ENCODE measurements at regions not wholly inside any gene's neighbourhood (a gene's known extent, or its start where the extent isn't known, plus 50 kb on each side); places are given as distances from the start of the nearest gene placed in this dataset.
A peak's percentile ranks its signal among the peaks of the same experiment; 100 is the strongest.
"Not testable (repeated sequence)": the region's sequence is repeated elsewhere in the genome, so short reads cannot be mapped to it uniquely, and the experiment has no call there.

- Histone ChIP-seq H3K36me3 (ENCODE audit: control insufficient read depth, insufficient read depth, low read length) (no peaks in the 10 kb centered on the region), H3K9me3 (ENCODE audit: control insufficient read depth, insufficient read depth, low read length) (no peaks in the 10 kb centered on the region), H3K27ac (ENCODE audit: low read depth, low read length) (no peak overlapping the region), H3K4me1 (ENCODE audit: control insufficient read depth, insufficient read depth, low read length) (no peaks in the 10 kb centered on the region), H3K27me3 (ENCODE audit: control insufficient read depth, insufficient read depth, low read length) (no peaks in the 10 kb centered on the region), H3K4me3 (ENCODE audit: low read depth, low read length) (no peak overlapping the region)
- DNase-seq (ENCODE audit: low read depth in 4 of 6, low spot score in 6 of 6), result peak in 1 of 6 donors; percentile 12
- 100% methylated on average over 1 of the region's 3 CpGs for WGBS (ENCODE audit: insufficient coverage)
Measured at GRCh38 chr1:219322766-219323165, 149.1 kb downstream of the LYPLAL1 start.

GRCh38 chr1:219320563-219320962, 146.9 kb downstream of the LYPLAL1 start:
- H3K4me3 ChIP-seq (ENCODE audit: low read depth, low read length); DNase-seq (ENCODE audit: low read depth in 4 of 6, low spot score in 6 of 6); H3K27ac ChIP-seq (ENCODE audit: low read depth, low read length); H3K9me3 ChIP-seq (ENCODE audit: control insufficient read depth, insufficient read depth, low read length); H3K27me3 ChIP-seq (ENCODE audit: control insufficient read depth, insufficient read depth, low read length); H3K4me1 ChIP-seq (ENCODE audit: control insufficient read depth, insufficient read depth, low read length); H3K36me3 ChIP-seq (ENCODE audit: control insufficient read depth, insufficient read depth, low read length): not testable (repeated sequence)
- WGBS (ENCODE audit: insufficient coverage), result no CpG with 5 or more reads among the region's 5 CpGs

DNA sequence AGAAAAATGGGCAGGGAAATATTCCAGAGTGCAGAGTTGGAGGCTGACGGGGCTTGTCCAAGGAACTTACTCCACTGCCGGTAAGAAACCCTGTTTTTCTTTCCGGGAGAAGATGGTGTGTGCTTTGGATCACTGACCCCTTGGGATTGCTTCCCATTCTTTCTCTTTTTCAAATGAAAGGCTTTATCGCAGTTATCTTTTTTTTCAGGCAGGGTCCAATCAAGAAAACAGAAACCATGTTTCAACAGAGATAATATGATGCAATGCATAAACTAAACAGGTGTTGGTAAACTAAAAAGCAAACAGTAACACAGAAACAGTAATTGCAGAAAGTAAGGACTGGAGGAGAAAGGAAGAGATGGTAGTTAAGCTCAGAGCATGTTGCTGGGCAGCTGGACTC, 145.1 kb downstream of the LYPLAL1 start:
- no peaks in the 10 kb centered on the region for H3K27me3 ChIP-seq (ENCODE audit: control insufficient read depth, insufficient read depth, low read length)
- H3K4me3 ChIP-seq (ENCODE audit: low read depth, low read length), result no peak overlapping the region
- H3K36me3 ChIP-seq (ENCODE audit: control insufficient read depth, insufficient read depth, low read length), result no peaks in the 10 kb centered on the region
- H3K27ac ChIP-seq (ENCODE audit: low read depth, low read length), result no peak overlapping the region
- H3K9me3 ChIP-seq (ENCODE audit: control insufficient read depth, insufficient read depth, low read length), result peaks cover 2% of the 10 kb centered on the region
- no CpG with 5 or more reads among the region's 4 CpGs for WGBS (ENCODE audit: insufficient coverage)
- H3K4me1 ChIP-seq (ENCODE audit: control insufficient read depth, insufficient read depth, low read length), result no peaks in the 10 kb centered on the region
- no peak for DNase-seq (ENCODE audit: low read depth in 4 of 6, low spot score in 6 of 6)

GRCh38 chr1:219317762-219318353, 144.2 kb downstream of the LYPLAL1 start:
- Histone ChIP-seq H3K4me3 (ENCODE audit: low read depth, low read length) (no peak overlapping the region), H3K27me3 (ENCODE audit: control insufficient read depth, insufficient read depth, low read length) (no peaks in the 10 kb centered on the region), H3K4me1 (ENCODE audit: control insufficient read depth, insufficient read depth, low read length) (no peaks in the 10 kb centered on the region), H3K36me3 (ENCODE audit: control insufficient read depth, insufficient read depth, low read length) (no peaks in the 10 kb centered on the region), H3K9me3 (ENCODE audit: control insufficient read depth, insufficient read depth, low read length) (peaks cover 2% of the 10 kb centered on the region), H3K27ac (ENCODE audit: low read depth, low read length) (no peak overlapping the region)
- DNase-seq (ENCODE audit: low read depth in 4 of 6, low spot score in 6 of 6), result no peak
- 63% methylated on average over 2 of the region's 3 CpGs for WGBS (ENCODE audit: insufficient coverage)

GRCh38 chr1:219316066-219316465, 142.4 kb downstream of the LYPLAL1 start:
- Histone ChIP-seq H3K36me3 (ENCODE audit: control insufficient read depth, insufficient read depth, low read length) (no peaks in the 10 kb centered on the region), H3K4me1 (ENCODE audit: control insufficient read depth, insufficient read depth, low read length) (no peaks in the 10 kb centered on the region), H3K9me3 (ENCODE audit: control insufficient read depth, insufficient read depth, low read length) (peaks cover 2% of the 10 kb centered on the region), H3K4me3 (ENCODE audit: low read depth, low read length) (no peak overlapping the region), H3K27me3 (ENCODE audit: control insufficient read depth, insufficient read depth, low read length) (no peaks in the 10 kb centered on the region), H3K27ac (ENCODE audit: low read depth, low read length) (no peak overlapping the region)
- no peak for DNase-seq (ENCODE audit: low read depth in 4 of 6, low spot score in 6 of 6)
- no CpG with 5 or more reads among the region's 1 CpG for WGBS (ENCODE audit: insufficient coverage)

DNA sequence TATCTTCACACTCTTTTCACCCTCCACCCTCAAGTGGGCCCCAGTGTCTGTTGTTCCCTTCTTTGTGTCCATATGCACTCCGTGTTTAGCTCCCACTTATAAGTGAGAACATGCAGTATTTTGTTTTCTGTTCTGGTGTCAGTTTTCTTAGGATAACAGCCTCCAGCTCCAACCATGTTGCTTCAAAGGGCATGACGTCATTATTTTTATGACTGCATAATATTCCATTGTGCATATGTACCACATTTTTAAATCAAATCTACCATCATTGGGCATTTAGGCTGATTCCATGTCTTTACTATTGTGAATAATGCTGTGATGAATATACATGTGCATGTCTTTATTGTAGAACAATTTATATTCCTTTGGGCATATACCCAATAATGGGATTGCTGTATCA, 140.3 kb downstream of the LYPLAL1 start:
- Histone ChIP-seq H3K27me3 (ENCODE audit: control insufficient read depth, insufficient read depth, low read length) (no peaks in the 10 kb centered on the region), H3K4me1 (ENCODE audit: control insufficient read depth, insufficient read depth, low read length) (no peaks in the 10 kb centered on the region), H3K36me3 (ENCODE audit: control insufficient read depth, insufficient read depth, low read length) (no peaks in the 10 kb centered on the region), H3K9me3 (ENCODE audit: control insufficient read depth, insufficient read depth, low read length) (peaks cover 2% of the 10 kb centered on the region), H3K27ac (ENCODE audit: low read depth, low read length) (no peak overlapping the region), H3K4me3 (ENCODE audit: low read depth, low read length) (no peak overlapping the region)
- WGBS (ENCODE audit: insufficient coverage), result no CpG with 5 or more reads among the region's 2 CpGs
- no peak for DNase-seq (ENCODE audit: low read depth in 4 of 6, low spot score in 6 of 6)

- Histone ChIP-seq H3K27ac (ENCODE audit: low read depth, low read length) (no peak overlapping the region), H3K36me3 (ENCODE audit: control insufficient read depth, insufficient read depth, low read length) (no peaks in the 10 kb centered on the region), H3K4me1 (ENCODE audit: control insufficient read depth, insufficient read depth, low read length) (no peaks in the 10 kb centered on the region), H3K4me3 (ENCODE audit: low read depth, low read length) (no peak overlapping the region), H3K27me3 (ENCODE audit: control insufficient read depth, insufficient read depth, low read length) (no peaks in the 10 kb centered on the region), H3K9me3 (ENCODE audit: control insufficient read depth, insufficient read depth, low read length) (peaks cover 2% of the 10 kb centered on the region)
- no peak for DNase-seq (ENCODE audit: low read depth in 4 of 6, low spot score in 6 of 6)
- WGBS (ENCODE audit: insufficient coverage), result no CpG with 5 or more reads among the region's 3 CpGs
Measured at GRCh38 chr1:219312967-219313366, 139.3 kb downstream of the LYPLAL1 start.

DNA sequence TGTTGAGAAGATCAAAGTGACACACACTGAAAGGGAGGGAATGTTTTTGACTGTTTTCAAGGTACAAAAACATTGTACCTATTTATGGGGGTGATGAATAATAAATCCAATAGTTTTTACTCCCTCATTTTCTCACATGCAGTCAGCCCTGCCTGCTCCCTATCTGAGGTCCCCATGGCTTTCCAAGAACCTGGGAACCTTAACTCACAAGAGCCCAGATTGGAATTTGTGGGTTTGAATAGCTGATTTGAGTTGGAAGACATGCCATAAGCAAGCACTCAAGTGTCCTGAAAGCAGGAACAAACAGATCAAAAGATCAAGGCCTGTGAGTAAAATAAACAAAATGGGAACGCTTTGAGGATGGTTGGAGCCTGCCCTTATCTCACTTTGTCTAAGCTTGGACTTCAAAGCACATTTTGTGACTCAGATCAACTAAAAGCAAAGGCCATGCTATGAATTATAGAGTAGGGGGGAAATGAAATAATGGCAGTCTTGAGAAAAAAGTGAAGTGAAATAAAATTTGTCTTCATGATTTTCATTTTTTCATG, 136.6 kb downstream of the LYPLAL1 start:
- Histone ChIP-seq H3K9me3 (ENCODE audit: control insufficient read depth, insufficient read depth, low read length) (no peaks in the 10 kb centered on the region), H3K4me1 (ENCODE audit: control insufficient read depth, insufficient read depth, low read length) (no peaks in the 10 kb centered on the region), H3K36me3 (ENCODE audit: control insufficient read depth, insufficient read depth, low read length) (no peaks in the 10 kb centered on the region), H3K27me3 (ENCODE audit: control insufficient read depth, insufficient read depth, low read length) (no peaks in the 10 kb centered on the region), H3K4me3 (ENCODE audit: low read depth, low read length) (no peak overlapping the region), H3K27ac (ENCODE audit: low read depth, low read length) (no peak overlapping the region)
- whole genome bisulfite sequencing (ENCODE audit: insufficient coverage), result 60% methylated on average over 1 of the region's 1 CpG
- no peak for DNase-seq (ENCODE audit: low read depth in 4 of 6, low spot score in 6 of 6)

DNA sequence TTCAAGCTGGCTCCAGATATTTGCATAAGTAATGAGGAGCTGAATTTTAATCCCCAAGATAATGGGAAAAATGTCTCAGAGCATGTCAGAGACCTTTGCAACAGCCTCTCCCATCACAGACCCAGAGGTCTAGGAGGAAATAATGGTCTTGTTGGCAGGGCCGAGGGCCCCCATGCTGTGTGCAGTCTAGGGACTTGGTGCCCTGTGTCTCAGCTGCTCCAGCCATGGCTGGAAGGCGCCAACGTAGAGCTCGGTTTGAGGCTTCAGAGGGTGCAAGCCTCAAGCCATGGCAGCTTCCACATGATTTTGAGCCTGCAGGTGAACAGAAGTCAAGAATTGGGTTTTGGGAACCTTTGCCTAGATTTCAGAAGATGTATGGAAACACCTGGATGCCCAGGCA, 134.7 kb downstream of the LYPLAL1 start:
- Histone ChIP-seq H3K36me3 (ENCODE audit: control insufficient read depth, insufficient read depth, low read length) (no peaks in the 10 kb centered on the region), H3K27ac (ENCODE audit: low read depth, low read length) (no peak overlapping the region), H3K4me3 (ENCODE audit: low read depth, low read length) (no peak overlapping the region), H3K27me3 (ENCODE audit: control insufficient read depth, insufficient read depth, low read length) (no peaks in the 10 kb centered on the region), H3K4me1 (ENCODE audit: control insufficient read depth, insufficient read depth, low read length) (no peaks in the 10 kb centered on the region), H3K9me3 (ENCODE audit: control insufficient read depth, insufficient read depth, low read length) (no peaks in the 10 kb centered on the region)
- WGBS (ENCODE audit: insufficient coverage), result 97% methylated on average over 4 of the region's 4 CpGs
- no peak for DNase-seq (ENCODE audit: low read depth in 4 of 6, low spot score in 6 of 6)
